ENCODE measurements at regions not wholly inside any gene's neighbourhood (a gene's known extent, or its start where the extent isn't known, plus 50 kb on each side); places are given as distances from the start of the nearest gene placed in this dataset.

- no peak for TF ChIP-seq RBBP5 (IDR thresholded peaks at IDR 0.05; ENCODE audit: borderline replicate concordance, low read depth, low read length)
Observed at GRCh38 chr16:74070237-74070636, 226.4 kb upstream of the PSMD7 start (continued).

Data from H1 (cell line).